Activated CD8-positive, alpha-beta memory T cell treated with anti-CD3 and anti-CD28 coated beads for 1 hour (primary cell): ENCODE measurements at regions not wholly inside any gene's neighbourhood (a gene's known extent, or its start where the extent isn't known, plus 50 kb on each side); places are given as distances from the start of the nearest gene placed in this dataset.
"Not testable (repeated sequence)": the region's sequence is repeated elsewhere in the genome, so short reads cannot be mapped to it uniquely, and the experiment has no call there.

Source experiments
- DNase-seq, 2 donors: peaks; one replicate each; pipeline ENCODE4 v3.0.0-alpha.2; 2020; ENCODE audit warnings: low read depth in 1 of 2; ENCODE audit errors: extremely low read depth in 1 of 2

- no peak for DNase-seq
These were observed 525.5 kb upstream of the BOD1L1 start for GRCh38 chr4:14152834-14153519.

- DNase-seq: no peak
These were observed 528.3 kb upstream of the BOD1L1 start for GRCh38 chr4:14155803-14156202.

GRCh38 chr4:14157262-14157661, 529.7 kb upstream of the BOD1L1 start:
- DNase-seq: no peak

GRCh38 chr4:14165222-14165920, 537.8 kb upstream of the BOD1L1 start:
- no peak for DNase-seq

- no peak for DNase-seq
These were observed 540.5 kb upstream of the BOD1L1 start for GRCh38 chr4:14167876-14168510.

GRCh38 chr4:14168919-14169318, 541.4 kb upstream of the BOD1L1 start:
- no peak for DNase-seq

GRCh38 chr4:14169460-14169859, 541.9 kb upstream of the BOD1L1 start:
- no peak for DNase-seq

- DNase-seq: not testable (repeated sequence)
These were observed 542.4 kb upstream of the BOD1L1 start for GRCh38 chr4:14169940-14170339.

- DNase-seq: no peak
These were observed 549.1 kb upstream of the BOD1L1 start for GRCh38 chr4:14176613-14177012.

GRCh38 chr4:14177987-14178386, 550.5 kb upstream of the BOD1L1 start:
- DNase-seq: no peak

GRCh38 chr4:14178421-14178820, 550.9 kb upstream of the BOD1L1 start:
- no peak for DNase-seq

- no peak for DNase-seq
These were observed 552.6 kb upstream of the BOD1L1 start for GRCh38 chr4:14180166-14180565.

- DNase-seq: no peak
These were observed 553.6 kb upstream of the BOD1L1 start for GRCh38 chr4:14180983-14181601.

GRCh38 chr4:14182148-14182547, 554.6 kb upstream of the BOD1L1 start:
- no peak for DNase-seq

- no peak for DNase-seq
These were observed 556.7 kb upstream of the BOD1L1 start for GRCh38 chr4:14184265-14184664.

- DNase-seq: no peak
These were observed 557.2 kb upstream of the BOD1L1 start for GRCh38 chr4:14184767-14185166.

GRCh38 chr4:14188214-14188613, 560.7 kb upstream of the BOD1L1 start:
- DNase-seq: no peak

- no peak for DNase-seq
These were observed 566.1 kb upstream of the BOD1L1 start for GRCh38 chr4:14193601-14194000.

- DNase-seq: no peak
These were observed 568.6 kb upstream of the BOD1L1 start for GRCh38 chr4:14196131-14196530.

- DNase-seq: no peak
These were observed 587.7 kb upstream of the BOD1L1 start for GRCh38 chr4:14215116-14215770.

GRCh38 chr4:14217401-14217800, 589.9 kb upstream of the BOD1L1 start:
- DNase-seq: no peak
